C4-2B (cell line): ENCODE measurements at regions not wholly inside any gene's neighbourhood (a gene's known extent, or its start where the extent isn't known, plus 50 kb on each side); places are given as distances from the start of the nearest gene placed in this dataset.

Source experiments
- H3K27ac ChIP-seq: fragments of 450-650 bp; 2 replicates; pipeline ENCODE4 v1.5.1; 2017
- CTCF ChIP-seq: fragments of 450-650 bp; conservative IDR thresholded peaks from 2 replicates; pipeline ENCODE4 v1.5.1; 2017; ENCODE audit warnings: mild to moderate bottlenecking
- ZFX ChIP-seq: fragments of 450-650 bp; IDR thresholded peaks from 2 replicates; pipeline ENCODE4 v1.6.1; 2017

- H3K27ac ChIP-seq, result no peak overlapping the region
- TF ChIP-seq ZFX (no peak), CTCF (peak; percentile 84)
These were observed 295.1 kb upstream of the PLET1 start for GRCh38 chr11:112555491-112556364.

GRCh38 chr11:112558691-112559090 lies 298.0 kb upstream of the PLET1 start:
- TF ChIP-seq ZFX (no peak), CTCF (no peak)
- no peak overlapping the region for H3K27ac ChIP-seq

GRCh38 chr11:112563808-112564207 lies 303.1 kb upstream of the PLET1 start:
- H3K27ac ChIP-seq, result peak overlapping the region; percentile 56; the same call in 1 of the 2 replicates
- TF ChIP-seq ZFX (no peak), CTCF (no peak)

GRCh38 chr11:112564228-112564955 lies 303.7 kb upstream of the PLET1 start:
- no peak for TF ChIP-seq ZFX
- TF ChIP-seq CTCF, result no peak
- H3K27ac ChIP-seq, result peak overlapping the region; percentile 56

- no peak overlapping the region for H3K27ac ChIP-seq
- no peak for TF ChIP-seq ZFX
- TF ChIP-seq CTCF, result no peak
These were observed 304.9 kb upstream of the PLET1 start for GRCh38 chr11:112565551-112565950.

- TF ChIP-seq CTCF (no peak), ZFX (no peak)
- H3K27ac ChIP-seq, result no peak overlapping the region
These were observed 305.5 kb upstream of the PLET1 start for GRCh38 chr11:112566124-112566523.

GRCh38 chr11:112570333-112570732 lies 309.7 kb upstream of the PLET1 start:
- TF ChIP-seq ZFX, result no peak
- TF ChIP-seq CTCF, result no peak
- no peak overlapping the region for H3K27ac ChIP-seq
